Activated CD4-positive, alpha-beta memory T cell treated with anti-CD3 and anti-CD28 coated beads for 36 hours (primary cell): ENCODE measurements at regions not wholly inside any gene's neighbourhood (a gene's known extent, or its start where the extent isn't known, plus 50 kb on each side); places are given as distances from the start of the nearest gene placed in this dataset.
A peak's percentile ranks its signal among the peaks of the same experiment; 100 is the strongest.

Experiments used
- CTCF ChIA-PET: fragments of 350-600 bp; sonication (Branson Sonifier 250); formaldehyde crosslinking; loops from one replicate; lab custom pipeline; 2021; ENCODE audit warnings: antibody characterized with exemption, inconsistent platforms; lab: Charles Lee
- POLR2A ChIA-PET: fragments of 350-600 bp; sonication (Branson Sonifier 250); formaldehyde crosslinking; loops from one replicate; lab custom pipeline; 2021; ENCODE audit warnings: antibody characterized with exemption; lab: Charles Lee
- DNase-seq: peaks from one replicate; pipeline ENCODE4 v3.0.0-alpha.2; 2020
- H3K27ac Mint-ChIP-seq: one replicate; pipeline ENCODE4 v1.8.0; 2021; ENCODE audit warnings: mixed read lengths
- H3K27me3 Mint-ChIP-seq: one replicate; pipeline ENCODE4 v1.8.0; 2021; ENCODE audit warnings: mixed read lengths
- H3K36me3 Mint-ChIP-seq: one replicate; pipeline ENCODE4 v1.8.0; 2021; ENCODE audit warnings: mixed read lengths
- H3K4me1 Mint-ChIP-seq: one replicate; pipeline ENCODE4 v1.8.0; 2021; ENCODE audit warnings: low read depth, mixed read lengths
- H3K4me3 Mint-ChIP-seq: one replicate; pipeline ENCODE4 v1.8.0; 2021; ENCODE audit warnings: mild to moderate bottlenecking, mixed read lengths
- H3K9me3 Mint-ChIP-seq: one replicate; pipeline ENCODE4 v1.8.0; 2021; ENCODE audit warnings: mixed read lengths
- intact Hi-C: fragments of 100-400 bp; cut with micrococcal nuclease; formaldehyde crosslinking; loops from one replicate; pipeline ENCODE4 v1.15.1; 2023

GRCh38 chr11:95565724-95566141 lies 223.8 kb downstream of the FAM76B start:
- no peak overlapping the region for H3K27ac Mint-ChIP-seq
- intact Hi-C loops, result no loop called here
- H3K9me3 Mint-ChIP-seq, result peaks cover 16% of the 10 kb centered on the region
- ChIA-PET CTCF (interaction anchor here (0.6 to 1.7 kb wide), 2 partner anchors 139 to 221 kb away, joined by 3 to 4 read pairs; no protein-coding TSS in a partner anchor), POLR2A (no interaction called here)
- H3K4me3 Mint-ChIP-seq, result no peak overlapping the region
- H3K36me3 Mint-ChIP-seq, result peaks cover 11% of the 10 kb centered on the region
- DNase-seq, result no peak
- H3K27me3 Mint-ChIP-seq, result no peaks in the 10 kb centered on the region
- H3K4me1 Mint-ChIP-seq, result peaks cover 30% of the 10 kb centered on the region

- no peak for DNase-seq
- Mint-ChIP-seq H3K27me3 (no peaks in the 10 kb centered on the region), H3K36me3 (peaks cover 2% of the 10 kb centered on the region), H3K4me1 (peaks cover 30% of the 10 kb centered on the region), H3K27ac (no peak overlapping the region), H3K9me3 (peaks cover 6% of the 10 kb centered on the region), H3K4me3 (no peak overlapping the region)
- ChIA-PET CTCF (interaction anchor here (0.7 to 1.1 kb wide), 3 partner anchors 12 to 862 kb away, joined by 3 to 6 read pairs (median 4); no protein-coding TSS in a partner anchor), POLR2A (interaction anchor here (0.6 to 1.0 kb wide), 2 partner anchors 32 to 471 kb away, joined by 4 read pairs; no protein-coding TSS in a partner anchor)
- intact Hi-C loops, result no loop called here
Measured at GRCh38 chr11:95563859-95564258, 225.7 kb downstream of the FAM76B start.

GRCh38 chr11:95563173-95563572 lies 226.4 kb downstream of the FAM76B start:
- intact Hi-C loops, result no loop called here
- POLR2A ChIA-PET, result interaction anchor here (1.0 kb wide), 1 partner anchor 470 kb away, joined by 4 read pairs; no protein-coding TSS in a partner anchor

GRCh38 chr11:95562196-95562921 lies 227.2 kb downstream of the FAM76B start:
- POLR2A ChIA-PET, result no interaction called here
- CTCF ChIA-PET, result interaction anchor here (0.6 to 2.6 kb wide), 5 partner anchors 21 to 203 kb away, joined by 3 to 12 read pairs (median 3); no protein-coding TSS in a partner anchor
- intact Hi-C loops, result no loop called here

More at GRCh38 chr11:95563173-95563572, 226.4 kb downstream of the FAM76B start:
- Mint-ChIP-seq H3K27me3 (no peaks in the 10 kb centered on the region), H3K9me3 (peaks cover under 1% of the 10 kb centered on the region), H3K27ac (no peak overlapping the region), H3K4me3 (no peak overlapping the region), H3K4me1 (peaks cover 30% of the 10 kb centered on the region), H3K36me3 (peaks cover under 1% of the 10 kb centered on the region)
- DNase-seq, result no peak
- CTCF ChIA-PET, result interaction anchor here (0.9 to 2.6 kb wide), 4 partner anchors 11 to 202 kb away, joined by 3 to 12 read pairs (median 7); no protein-coding TSS in a partner anchor

GRCh38 chr11:95559899-95560298 lies 229.7 kb downstream of the FAM76B start:
- H3K27me3 Mint-ChIP-seq, result no peaks in the 10 kb centered on the region
- POLR2A ChIA-PET, result no interaction called here
- H3K27ac Mint-ChIP-seq, result no peak overlapping the region
- intact Hi-C loops, result loop anchor here (5.0 kb wide), 2 partner anchors 213 to 468 kb away; no protein-coding TSS in a partner anchor
- no peak overlapping the region for H3K4me3 Mint-ChIP-seq
- CTCF ChIA-PET, result interaction anchor here (1.2 kb wide), 1 partner anchor 491 kb away, joined by 3 read pairs; no protein-coding TSS in a partner anchor
- H3K36me3 Mint-ChIP-seq, result no peaks in the 10 kb centered on the region
- no peaks in the 10 kb centered on the region for H3K9me3 Mint-ChIP-seq
- DNase-seq, result no peak
- H3K4me1 Mint-ChIP-seq, result peaks cover 40% of the 10 kb centered on the region

More at GRCh38 chr11:95562196-95562921, 227.2 kb downstream of the FAM76B start:
- Mint-ChIP-seq H3K27ac (no peak overlapping the region), H3K9me3 (no peaks in the 10 kb centered on the region), H3K4me3 (no peak overlapping the region), H3K4me1 (peaks cover 29% of the 10 kb centered on the region), H3K36me3 (no peaks in the 10 kb centered on the region), H3K27me3 (no peaks in the 10 kb centered on the region)
- no peak for DNase-seq

GRCh38 chr11:95557376-95557775 lies 232.2 kb downstream of the FAM76B start:
- DNase-seq, result no peak
- ChIA-PET POLR2A (interaction anchor here (0.6 to 2.2 kb wide), 5 partner anchors 13 to 732 kb away, joined by 3 to 11 read pairs (median 3); no protein-coding TSS in a partner anchor), CTCF (interaction anchor here (0.6 to 3.8 kb wide), 8 partner anchors 9 to 646 kb away, joined by 3 to 23 read pairs (median 4); no protein-coding TSS in a partner anchor)
- Mint-ChIP-seq H3K27ac (peak overlapping the region; percentile 90), H3K4me3 (no peak overlapping the region), H3K9me3 (no peaks in the 10 kb centered on the region), H3K4me1 (peaks cover 27% of the 10 kb centered on the region), H3K36me3 (no peaks in the 10 kb centered on the region), H3K27me3 (no peaks in the 10 kb centered on the region)
- intact Hi-C loops, result loop anchor here (2.0 to 5.0 kb wide), 3 partner anchors 210 to 465 kb away; no protein-coding TSS in a partner anchor

- CTCF ChIA-PET, result interaction anchor here (0.6 to 3.8 kb wide), 14 partner anchors 10 to 645 kb away, joined by 3 to 23 read pairs (median 4); partner anchors contain the start of gene SESN3
- POLR2A ChIA-PET, result interaction anchor here (0.5 to 2.2 kb wide), 16 partner anchors 12 to 733 kb away, joined by 3 to 11 read pairs (median 3); partner anchors contain the start of gene SESN3
- no peaks in the 10 kb centered on the region for H3K9me3 Mint-ChIP-seq
- no peaks in the 10 kb centered on the region for H3K27me3 Mint-ChIP-seq
- intact Hi-C loops, result loop anchor here (1.0 to 5.0 kb wide), 9 partner anchors 21 to 464 kb away; no protein-coding TSS in a partner anchor
- DNase-seq, result peak; percentile 56
- H3K27ac Mint-ChIP-seq, result peak overlapping the region; percentile 90
- peak overlapping the region; percentile 38 for H3K4me3 Mint-ChIP-seq
- H3K36me3 Mint-ChIP-seq, result no peaks in the 10 kb centered on the region
- H3K4me1 Mint-ChIP-seq, result peaks cover 27% of the 10 kb centered on the region
Measured at GRCh38 chr11:95556342-95557163, 233.0 kb downstream of the FAM76B start.

- Mint-ChIP-seq H3K4me3 (no peak overlapping the region), H3K4me1 (peaks cover 27% of the 10 kb centered on the region), H3K36me3 (no peaks in the 10 kb centered on the region), H3K27ac (peak overlapping the region; percentile 90), H3K9me3 (no peaks in the 10 kb centered on the region), H3K27me3 (no peaks in the 10 kb centered on the region)
- intact Hi-C loops, result loop anchor here (1.0 to 5.0 kb wide), 9 partner anchors 21 to 464 kb away; no protein-coding TSS in a partner anchor
- DNase-seq, result no peak
- ChIA-PET CTCF (interaction anchor here (1.0 to 3.8 kb wide), 10 partner anchors 12 to 488 kb away, joined by 3 to 23 read pairs (median 5); partner anchors contain the start of gene SESN3), POLR2A (interaction anchor here (0.5 to 2.2 kb wide), 13 partner anchors 125 to 650 kb away, joined by 3 to 11 read pairs (median 3); partner anchors contain the start of gene SESN3)
Measured at GRCh38 chr11:95556011-95556341, 233.6 kb downstream of the FAM76B start.

- no peaks in the 10 kb centered on the region for H3K9me3 Mint-ChIP-seq
- no peak for DNase-seq
- no peak overlapping the region for H3K4me3 Mint-ChIP-seq
- H3K4me1 Mint-ChIP-seq, result peaks cover 27% of the 10 kb centered on the region
- H3K27me3 Mint-ChIP-seq, result no peaks in the 10 kb centered on the region
- peak overlapping the region; percentile 5 for H3K27ac Mint-ChIP-seq
- no peaks in the 10 kb centered on the region for H3K36me3 Mint-ChIP-seq
- CTCF ChIA-PET, result interaction anchor here (1.6 to 3.8 kb wide), 4 partner anchors 130 to 402 kb away, joined by 3 to 16 read pairs (median 8); no protein-coding TSS in a partner anchor
- intact Hi-C loops, result loop anchor here (5.0 kb wide), 2 partner anchors 208 to 463 kb away; no protein-coding TSS in a partner anchor
- POLR2A ChIA-PET, result no interaction called here
Measured at GRCh38 chr11:95554911-95555310, 234.7 kb downstream of the FAM76B start.

GRCh38 chr11:95549301-95549700 lies 240.3 kb downstream of the FAM76B start:
- H3K4me1 Mint-ChIP-seq, result peaks cover 18% of the 10 kb centered on the region
- H3K27ac Mint-ChIP-seq, result no peak overlapping the region
- no peaks in the 10 kb centered on the region for H3K36me3 Mint-ChIP-seq
- no peak for DNase-seq
- H3K27me3 Mint-ChIP-seq, result no peaks in the 10 kb centered on the region
- intact Hi-C loops, result no loop called here
- CTCF ChIA-PET, result no interaction called here
- no peaks in the 10 kb centered on the region for H3K9me3 Mint-ChIP-seq
- H3K4me3 Mint-ChIP-seq, result no peak overlapping the region
- POLR2A ChIA-PET, result no interaction called here

GRCh38 chr11:95548416-95548815 lies 241.2 kb downstream of the FAM76B start:
- no peaks in the 10 kb centered on the region for H3K27me3 Mint-ChIP-seq
- H3K36me3 Mint-ChIP-seq, result no peaks in the 10 kb centered on the region
- CTCF ChIA-PET, result no interaction called here
- H3K9me3 Mint-ChIP-seq, result no peaks in the 10 kb centered on the region
- DNase-seq, result no peak
- POLR2A ChIA-PET, result no interaction called here
- no peak overlapping the region for H3K4me3 Mint-ChIP-seq
- peaks cover 20% of the 10 kb centered on the region for H3K4me1 Mint-ChIP-seq
- intact Hi-C loops, result no loop called here
- no peak overlapping the region for H3K27ac Mint-ChIP-seq
